SU-DHL-6 (cell line): ENCODE measurements at regions not wholly inside any gene's neighbourhood (a gene's known extent, or its start where the extent isn't known, plus 50 kb on each side); places are given as distances from the start of the nearest gene placed in this dataset.

Experiments
- H2AFZ ChIP-seq: fragments of 200-600 bp; sonication (generic); 2 replicates; pipeline ENCODE4 v1.6.1; 2014; ENCODE audit warnings: low read depth, mild to moderate bottlenecking, moderate library complexity, mixed read lengths, antibody characterized with exemption, low read length; ENCODE audit not compliant: severe bottlenecking
- H3F3A ChIP-seq: fragments of 200-600 bp; shearing (Covaris generic); 2 replicates; pipeline ENCODE4 v1.6.0; 2016; ENCODE audit warnings: antibody characterized with exemption, mild to moderate bottlenecking; ENCODE audit not compliant: insufficient read depth
- H3K27ac ChIP-seq: fragments of 200-600 bp; sonication (generic); 2 replicates; pipeline ENCODE4 v1.5.1; 2016; ENCODE audit warnings: low read depth, mild to moderate bottlenecking, low read length, moderate library complexity, mixed read lengths
- H3K27me3 ChIP-seq: fragments of 200-600 bp; sonication (generic), shearing (Covaris generic); 2 replicates; pipeline ENCODE4 v1.6.0; 2014; ENCODE audit warnings: mild to moderate bottlenecking, low read length
- H3K36me3 ChIP-seq: fragments of 200-600 bp; sonication (generic); 2 replicates; pipeline ENCODE4 v1.6.1; 2014; ENCODE audit warnings: mild to moderate bottlenecking, low read length, mixed read lengths
- H3K4me2 ChIP-seq: fragments of 300-600, 200-600 bp; shearing (Covaris generic), sonication (generic); 2 replicates; pipeline ENCODE4 v1.6.0; 2014; ENCODE audit warnings: low read length, low read depth, mild to moderate bottlenecking; ENCODE audit not compliant: poor library complexity, severe bottlenecking
- H3K4me3 ChIP-seq: fragments of 200-600 bp; sonication (generic); 2 replicates; pipeline ENCODE4 v1.5.1; 2014; ENCODE audit warnings: antibody characterized with exemption, low read length, mild to moderate bottlenecking, mixed read lengths; ENCODE audit not compliant: insufficient read depth, poor library complexity, severe bottlenecking
- H3K79me2 ChIP-seq: fragments of 200-600 bp; sonication (generic); 2 replicates; pipeline ENCODE4 v1.6.1; 2014; ENCODE audit warnings: mild to moderate bottlenecking, low read length, moderate library complexity; ENCODE audit not compliant: insufficient read depth
- H3K9ac ChIP-seq: fragments of 200-600 bp; sonication (generic); 2 replicates; pipeline ENCODE4 v1.7.0; 2014; ENCODE audit warnings: mild to moderate bottlenecking, low read length
- H3K9me2 ChIP-seq: fragments of 200-600 bp; sonication (generic); replicated peaks from 2 replicates; pipeline ENCODE4 v1.6.1; 2014; ENCODE audit warnings: low read length; ENCODE audit not compliant: insufficient read depth
- H3K9me3 ChIP-seq: fragments of 200-600 bp; sonication (generic); 2 replicates; pipeline ENCODE4 v1.6.1; 2014; ENCODE audit warnings: low read length, mixed read lengths; ENCODE audit not compliant: insufficient read depth
- H4K20me1 ChIP-seq: fragments of 200-600 bp; sonication (generic); 2 replicates; pipeline ENCODE4 v1.6.1; 2014; ENCODE audit warnings: low read depth, mild to moderate bottlenecking, antibody characterized with exemption, low read length, moderate library complexity, mixed read lengths
- CTCF ChIP-seq: fragments of 200-600 bp; sonication (generic); IDR thresholded peaks from one replicate; pipeline ENCODE4 v1.5.1; 2017; ENCODE audit warnings: antibody characterized with exemption, mild to moderate bottlenecking, low read length, moderate library complexity; ENCODE audit not compliant: insufficient read depth, poor library complexity, severe bottlenecking
- EZH2phosphoT487 ChIP-seq: fragments of 200-600 bp; sonication (generic), shearing (Covaris generic); conservative IDR thresholded peaks from 2 replicates; pipeline ENCODE4 v1.6.1; 2018; ENCODE audit warnings: mild to moderate bottlenecking, antibody characterized with exemption, low read length, moderate library complexity, mixed read lengths

GRCh38 chr1:87263281-87263680 is 65.4 kb upstream of the LMO4 start:
- Histone ChIP-seq H3K4me2 (no peak overlapping the region), H3K27ac (no peak overlapping the region), H4K20me1 (no peaks in the 10 kb centered on the region), H3K79me2 (no peaks in the 10 kb centered on the region), H3K9me3 (no peaks in the 10 kb centered on the region), H3F3A (no peaks in the 10 kb centered on the region), H3K9ac (no peak overlapping the region), H3K36me3 (no peaks in the 10 kb centered on the region), H3K4me3 (no peak overlapping the region), H3K27me3 (no peaks in the 10 kb centered on the region), H3K9me2 (no peaks in the 10 kb centered on the region), H2AFZ (no peak overlapping the region)
- no peak for TF ChIP-seq CTCF

- H3K79me2 ChIP-seq: no peaks in the 10 kb centered on the region
- no peak overlapping the region for H3K27ac ChIP-seq
- no peak overlapping the region for H3K4me3 ChIP-seq
- no peaks in the 10 kb centered on the region for H4K20me1 ChIP-seq
- TF ChIP-seq CTCF (no peak), EZH2phosphoT487 (no peak)
- no peaks in the 10 kb centered on the region for H3F3A ChIP-seq
- H3K4me2 ChIP-seq: no peak overlapping the region
- no peaks in the 10 kb centered on the region for H3K36me3 ChIP-seq
- H3K27me3 ChIP-seq: no peaks in the 10 kb centered on the region
- H3K9ac ChIP-seq: no peak overlapping the region
- no peaks in the 10 kb centered on the region for H3K9me2 ChIP-seq
- H2AFZ ChIP-seq: no peak overlapping the region
- H3K9me3 ChIP-seq: no peaks in the 10 kb centered on the region
Observed at GRCh38 chr1:87263785-87264184, 64.9 kb upstream of the LMO4 start.

GRCh38 chr1:87264976-87265375 is 63.7 kb upstream of the LMO4 start:
- no peak for TF ChIP-seq EZH2phosphoT487
- no peak for TF ChIP-seq CTCF
- Histone ChIP-seq H3K27ac (no peak overlapping the region), H4K20me1 (no peaks in the 10 kb centered on the region)

GRCh38 chr1:87265786-87266185 is 62.9 kb upstream of the LMO4 start:
- H3K4me3 ChIP-seq: no peak overlapping the region
- H3K9ac ChIP-seq: no peak overlapping the region
- no peaks in the 10 kb centered on the region for H3K79me2 ChIP-seq
- H3K36me3 ChIP-seq: no peaks in the 10 kb centered on the region
- H3K9me3 ChIP-seq: no peaks in the 10 kb centered on the region
- H3K9me2 ChIP-seq: no peaks in the 10 kb centered on the region
- no peak overlapping the region for H2AFZ ChIP-seq
- TF ChIP-seq CTCF (no peak), EZH2phosphoT487 (no peak)
- no peaks in the 10 kb centered on the region for H3K27me3 ChIP-seq
- no peak overlapping the region for H3K27ac ChIP-seq
- no peaks in the 10 kb centered on the region for H3F3A ChIP-seq
- no peak overlapping the region for H3K4me2 ChIP-seq
- H4K20me1 ChIP-seq: no peaks in the 10 kb centered on the region

More at GRCh38 chr1:87264976-87265375, 63.7 kb upstream of the LMO4 start:
- no peaks in the 10 kb centered on the region for H3K79me2 ChIP-seq
- H2AFZ ChIP-seq: no peak overlapping the region
- no peaks in the 10 kb centered on the region for H3K9me3 ChIP-seq
- no peak overlapping the region for H3K4me3 ChIP-seq
- no peaks in the 10 kb centered on the region for H3K36me3 ChIP-seq
- no peaks in the 10 kb centered on the region for H3F3A ChIP-seq
- no peak overlapping the region for H3K4me2 ChIP-seq
- no peaks in the 10 kb centered on the region for H3K27me3 ChIP-seq
- H3K9me2 ChIP-seq: no peaks in the 10 kb centered on the region
- no peak overlapping the region for H3K9ac ChIP-seq
